WERI-Rb-1 (cell line): ENCODE measurements at regions not wholly inside any gene's neighbourhood (a gene's known extent, or its start where the extent isn't known, plus 50 kb on each side); places are given as distances from the start of the nearest gene placed in this dataset.

ENCODE experiments used
- DNase-seq: peaks from one replicate; pipeline ENCODE4 v3.0.0-alpha.2; 2020
- H3K27ac ChIP-seq: fragments of 250-450 bp; sonication (Bioruptor Pico); 2 replicates; pipeline ENCODE4 v1.5.1; 2020; ENCODE audit warnings: mild to moderate bottlenecking, moderate library complexity
- H3K27me3 ChIP-seq: fragments of 250-450 bp; sonication (Bioruptor Pico); 2 replicates; pipeline ENCODE4 v1.5.1; 2021; ENCODE audit warnings: mild to moderate bottlenecking, low read depth, moderate library complexity; ENCODE audit not compliant: insufficient read depth, severe bottlenecking
- H3K36me3 ChIP-seq: fragments of 250-450 bp; sonication (Bioruptor Pico); 2 replicates; pipeline ENCODE4 v1.5.1; 2020; ENCODE audit warnings: mild to moderate bottlenecking, moderate library complexity
- H3K4me3 ChIP-seq: 2 replicates; pipeline ENCODE4 v1.5.1; 2011; ENCODE audit warnings: low read depth, mild to moderate bottlenecking, control low read depth, low read length
- H3K9me3 ChIP-seq: fragments of 250-450 bp; sonication (Bioruptor Pico); 2 replicates; pipeline ENCODE4 v1.5.1; 2021; ENCODE audit warnings: mild to moderate bottlenecking, moderate library complexity; ENCODE audit not compliant: severe bottlenecking
- TF ChIP-seq, protein P1 (sequence below): IDR thresholded peaks from 2 replicates; pipeline ENCODE4 v1.5.1; 2011; ENCODE audit warnings: low read depth, mild to moderate bottlenecking, control low read depth, inconsistent platforms, low read length

DNA sequence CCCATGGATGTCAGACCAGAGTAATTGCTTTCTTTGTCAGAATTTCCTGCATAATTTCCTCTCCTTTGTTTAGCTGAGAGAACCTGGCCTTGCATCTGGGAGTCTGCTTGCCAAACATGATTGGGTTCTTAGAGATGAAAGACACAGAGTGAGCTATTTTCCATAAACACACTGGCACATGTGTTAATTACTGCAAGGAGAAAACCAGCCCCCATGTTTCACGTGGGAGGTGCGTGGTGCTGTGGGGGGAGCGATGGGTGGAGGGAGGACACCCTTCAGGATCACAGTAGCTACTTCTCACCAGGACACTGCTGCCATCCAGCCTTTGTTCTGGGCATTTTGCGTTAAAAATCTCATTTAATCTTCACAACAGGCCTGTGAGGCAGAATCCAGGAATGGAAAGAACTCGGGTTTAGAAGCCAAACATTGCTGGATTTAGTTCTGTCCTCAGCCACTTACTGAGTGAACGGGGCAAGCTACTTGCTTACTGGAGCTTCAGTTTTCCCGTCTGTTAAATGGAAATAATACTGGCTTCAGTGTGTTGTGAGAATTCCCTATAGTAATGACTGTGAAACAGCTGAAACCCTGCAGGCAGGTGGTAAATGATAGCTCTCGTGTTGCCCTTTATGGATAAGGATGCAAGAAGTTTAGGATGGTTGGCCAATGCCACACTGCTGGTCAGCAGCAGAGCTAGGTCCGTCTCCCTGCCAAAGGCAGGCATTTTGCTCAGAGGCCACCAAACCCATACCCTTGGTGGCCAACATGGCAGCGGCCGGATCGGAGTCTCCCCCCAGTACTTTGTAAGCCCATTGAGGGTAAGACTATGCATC lies 100.1 kb upstream of the ASAP2 start:
- Histone ChIP-seq H3K27me3 (no peaks in the 10 kb centered on the region), H3K27ac (no peak overlapping the region), H3K4me3 (no peak overlapping the region), H3K36me3 (no peaks in the 10 kb centered on the region), H3K9me3 (no peaks in the 10 kb centered on the region)
- no peak for DNase-seq
- TF ChIP-seq, protein P1, sequence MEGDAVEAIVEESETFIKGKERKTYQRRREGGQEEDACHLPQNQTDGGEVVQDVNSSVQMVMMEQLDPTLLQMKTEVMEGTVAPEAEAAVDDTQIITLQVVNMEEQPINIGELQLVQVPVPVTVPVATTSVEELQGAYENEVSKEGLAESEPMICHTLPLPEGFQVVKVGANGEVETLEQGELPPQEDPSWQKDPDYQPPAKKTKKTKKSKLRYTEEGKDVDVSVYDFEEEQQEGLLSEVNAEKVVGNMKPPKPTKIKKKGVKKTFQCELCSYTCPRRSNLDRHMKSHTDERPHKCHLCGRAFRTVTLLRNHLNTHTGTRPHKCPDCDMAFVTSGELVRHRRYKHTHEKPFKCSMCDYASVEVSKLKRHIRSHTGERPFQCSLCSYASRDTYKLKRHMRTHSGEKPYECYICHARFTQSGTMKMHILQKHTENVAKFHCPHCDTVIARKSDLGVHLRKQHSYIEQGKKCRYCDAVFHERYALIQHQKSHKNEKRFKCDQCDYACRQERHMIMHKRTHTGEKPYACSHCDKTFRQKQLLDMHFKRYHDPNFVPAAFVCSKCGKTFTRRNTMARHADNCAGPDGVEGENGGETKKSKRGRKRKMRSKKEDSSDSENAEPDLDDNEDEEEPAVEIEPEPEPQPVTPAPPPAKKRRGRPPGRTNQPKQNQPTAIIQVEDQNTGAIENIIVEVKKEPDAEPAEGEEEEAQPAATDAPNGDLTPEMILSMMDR: no peak

DNA sequence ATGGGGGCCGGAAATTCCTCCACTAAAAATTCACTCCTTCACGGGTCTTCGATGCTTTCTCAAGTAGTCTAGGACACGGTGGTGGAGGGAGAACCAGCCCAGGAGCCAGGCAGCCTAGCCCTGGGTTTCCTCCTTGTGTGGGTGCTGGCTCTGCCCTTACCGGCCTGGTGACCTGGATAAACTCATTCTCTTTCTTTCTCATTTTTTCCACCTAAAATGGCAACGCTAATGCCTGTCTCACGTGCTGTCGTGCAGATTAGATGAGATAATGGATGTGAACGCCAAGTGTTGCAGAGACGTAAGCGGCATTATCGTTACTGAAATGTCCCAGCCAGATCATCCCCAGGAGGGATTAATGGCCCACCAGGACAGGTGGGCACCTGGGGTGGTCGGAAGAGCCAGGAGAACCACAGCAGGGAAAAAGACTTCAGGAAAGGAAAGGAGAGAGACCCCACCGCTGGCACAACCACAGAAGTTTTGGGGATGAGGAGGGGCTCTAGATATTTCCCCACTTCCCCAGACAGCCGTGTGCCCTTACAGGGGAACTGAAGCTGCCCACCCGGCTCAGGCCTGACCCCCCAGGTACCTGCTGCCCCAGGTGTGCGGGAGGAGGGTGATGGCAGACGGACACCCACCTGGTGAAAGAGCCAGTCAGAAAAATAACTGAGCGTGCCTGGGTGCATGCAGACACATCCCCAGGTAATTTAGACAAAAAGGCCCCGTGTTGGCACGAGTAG lies 100.8 kb upstream of the ASAP2 start:
- DNase-seq: no peak
- Histone ChIP-seq H3K4me3 (no peak overlapping the region), H3K27me3 (no peaks in the 10 kb centered on the region), H3K36me3 (no peaks in the 10 kb centered on the region), H3K27ac (no peak overlapping the region), H3K9me3 (no peaks in the 10 kb centered on the region)
- TF ChIP-seq, protein P1: no peak

DNA sequence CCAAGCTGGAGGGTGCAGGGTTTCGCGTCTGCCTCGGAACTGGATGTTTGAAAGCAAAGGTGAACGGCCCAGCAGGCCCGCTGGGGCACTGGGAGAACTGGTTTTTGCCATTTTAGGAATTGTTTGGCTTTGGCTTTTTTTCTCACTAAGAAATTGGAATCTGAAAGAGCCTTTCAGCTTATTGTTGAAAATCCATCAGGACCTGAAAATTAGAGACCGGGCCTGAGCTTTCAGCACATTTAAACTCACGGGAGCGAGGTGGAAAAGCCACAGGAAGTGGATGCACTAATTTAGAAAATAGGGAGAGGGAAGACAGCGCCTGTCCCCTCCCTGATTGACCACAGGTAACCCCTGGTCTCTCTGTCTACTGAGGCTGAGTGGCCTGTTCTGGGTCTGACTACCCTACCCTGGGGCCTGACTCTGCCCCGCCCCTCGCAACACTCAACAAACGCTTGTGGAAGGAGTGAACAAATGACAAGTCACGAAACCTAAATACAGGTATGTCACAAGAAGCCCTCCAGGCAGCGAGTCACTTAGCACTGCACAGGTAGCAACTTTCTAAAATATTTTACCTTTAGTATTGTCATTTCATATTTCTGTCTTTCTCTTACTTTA lies 100.3 kb upstream of the MBOAT2 start:
- TF ChIP-seq, protein P1: no peak
- no peak for DNase-seq
- no peak overlapping the region for H3K27ac ChIP-seq
- no peaks in the 10 kb centered on the region for H3K27me3 ChIP-seq
- no peaks in the 10 kb centered on the region for H3K9me3 ChIP-seq
- no peaks in the 10 kb centered on the region for H3K36me3 ChIP-seq
- no peak overlapping the region for H3K4me3 ChIP-seq

DNA sequence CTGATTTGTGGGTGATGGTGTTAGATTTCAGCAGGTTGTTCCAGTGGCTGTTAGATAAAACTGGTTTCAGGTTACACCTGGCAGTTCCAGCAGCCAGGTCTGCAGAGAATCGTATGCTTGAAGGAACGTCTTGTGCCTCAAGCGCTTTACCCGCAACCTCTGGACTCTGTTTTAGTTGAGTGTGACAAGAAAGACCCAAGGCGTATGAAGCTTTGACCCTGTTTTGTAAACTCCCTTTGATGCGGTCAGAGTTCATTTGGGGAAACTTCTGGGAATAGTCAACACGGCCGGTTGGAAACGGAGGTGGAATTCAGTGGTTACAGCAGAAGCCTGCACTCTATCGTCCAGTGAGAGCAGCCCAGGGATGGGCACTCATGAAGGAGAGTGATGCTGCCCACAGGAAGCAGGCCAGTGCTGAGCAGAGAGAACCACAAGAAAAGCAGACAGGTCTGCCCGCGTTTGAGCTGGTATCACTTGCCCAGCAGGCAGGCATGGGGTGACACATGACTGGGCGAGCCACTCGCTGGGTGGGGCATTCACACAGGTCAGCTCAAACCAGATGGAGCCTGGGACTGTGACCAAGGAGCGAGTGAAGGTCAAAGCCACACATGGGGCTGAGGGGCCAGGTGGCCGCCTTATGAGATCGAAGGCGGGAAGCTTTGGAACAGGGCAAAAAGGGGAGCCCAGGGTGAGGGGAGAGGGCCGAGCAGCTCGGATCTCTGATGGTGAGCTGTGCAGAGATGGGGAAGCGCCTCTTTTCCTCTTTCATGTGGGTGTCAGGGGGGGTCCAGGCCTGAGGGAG lies 99.6 kb upstream of the MBOAT2 start:
- no peaks in the 10 kb centered on the region for H3K9me3 ChIP-seq
- H3K36me3 ChIP-seq: no peaks in the 10 kb centered on the region
- DNase-seq: no peak
- H3K4me3 ChIP-seq: no peak overlapping the region
- TF ChIP-seq, protein P1: no peak
- H3K27ac ChIP-seq: no peak overlapping the region
- H3K27me3 ChIP-seq: no peaks in the 10 kb centered on the region

DNA sequence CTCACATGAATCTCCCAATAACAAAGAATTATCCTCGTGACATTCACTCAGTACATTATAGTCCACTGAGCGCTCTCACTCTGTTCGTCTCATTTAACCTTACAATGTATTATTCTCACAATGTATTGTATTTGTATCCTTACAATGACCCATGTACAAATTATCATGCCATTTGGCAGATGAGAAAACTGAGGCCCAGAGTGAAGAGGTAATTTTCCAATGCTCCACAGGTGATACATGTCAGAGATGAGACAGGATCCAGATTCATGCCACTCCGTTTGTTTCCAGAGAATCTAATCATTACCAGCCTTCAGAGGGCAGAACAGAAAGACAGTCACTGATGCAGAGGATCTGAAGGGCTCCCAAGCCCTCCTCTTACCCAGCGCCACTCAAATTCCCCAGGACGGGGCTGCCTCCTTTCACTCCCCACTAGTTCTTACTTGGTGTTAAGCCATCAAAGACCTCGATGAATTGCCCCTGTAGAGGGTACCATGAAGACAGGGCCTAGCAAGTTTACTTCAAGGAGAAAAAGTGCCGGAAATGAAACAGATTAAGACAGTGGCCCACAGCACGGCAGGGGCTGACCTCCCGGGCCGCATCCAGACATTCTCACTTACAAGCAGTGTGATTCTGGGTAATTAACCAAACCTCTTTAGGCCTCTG lies 98.4 kb upstream of the MBOAT2 start:
- Histone ChIP-seq H3K27me3 (no peaks in the 10 kb centered on the region), H3K36me3 (no peaks in the 10 kb centered on the region), H3K9me3 (no peaks in the 10 kb centered on the region), H3K4me3 (no peak overlapping the region), H3K27ac (no peak overlapping the region)
- TF ChIP-seq, protein P1: no peak
- no peak for DNase-seq
